A549 (cell line): ENCODE measurements at regions not wholly inside any gene's neighbourhood (a gene's known extent, or its start where the extent isn't known, plus 50 kb on each side); places are given as distances from the start of the nearest gene placed in this dataset.
"Not testable (repeated sequence)": the region's sequence is repeated elsewhere in the genome, so short reads cannot be mapped to it uniquely, and the experiment has no call there.

Source experiments
- CTCF ChIP-seq: fragments of >200 bp; sonication (Bioruptor Twin); formaldehyde crosslinking; IDR thresholded peaks from 3 replicates; pipeline ENCODE4 v1.5.1; 2016
- EP300 ChIP-seq, 2 experiments: fragments of >200 bp; sonication (Bioruptor Twin); formaldehyde crosslinking; IDR thresholded peaks; 2 replicates in 1 of 2; 3 replicates in 1 of 2; pipeline ENCODE4 v1.6.1; 2016 to 2017
- ESRRA ChIP-seq: fragments of 150-350 bp; IDR thresholded peaks from 2 replicates; pipeline ENCODE4 v1.6.1; 2014; ENCODE audit warnings: mild to moderate bottlenecking, low read length, borderline replicate concordance
- JUN ChIP-seq, 2 experiments: fragments of >200 bp; sonication (Bioruptor Twin); formaldehyde crosslinking; IDR thresholded peaks; 2 replicates in 1 of 2; 3 replicates in 1 of 2; pipeline ENCODE4 v1.6.1; 2016 to 2017
- MAFK ChIP-seq: fragments of 450-650 bp; IDR thresholded peaks from 2 replicates; pipeline ENCODE4 v1.6.1; 2014; ENCODE audit not compliant: partially characterized antibody
- NPAS2 ChIP-seq: fragments of 250-450 bp; sonication (Bioruptor Pico); IDR thresholded peaks from 2 replicates; pipeline ENCODE4 v1.8.0; 2022; ENCODE audit warnings: mild to moderate bottlenecking, moderate library complexity, borderline replicate concordance
- POLR2A ChIP-seq: IDR thresholded peaks from 2 replicates; pipeline ENCODE4 v1.6.1; 2012; ENCODE audit warnings: mild to moderate bottlenecking, low read length
- RAD21 ChIP-seq, 2 experiments: fragments of >200 bp in 1 of 2; sonication (Bioruptor Twin) in 1 of 2; formaldehyde crosslinking in 1 of 2; IDR thresholded peaks in 1 of 2; conservative IDR thresholded peaks in 1 of 2; 2 replicates in 1 of 2; 3 replicates in 1 of 2; pipeline ENCODE4 v1.6.1; 2012 to 2018; ENCODE audit warnings: inconsistent platforms in 1 of 2
- RCOR1 ChIP-seq: fragments of 150-350 bp; IDR thresholded peaks from 2 replicates; pipeline ENCODE4 v1.6.1; 2014; ENCODE audit warnings: antibody characterized with exemption, low read length, low read depth
- REST ChIP-seq: fragments of 200-600 bp; sonication (generic); IDR thresholded peaks from 2 replicates; pipeline ENCODE4 v1.6.1; 2016; ENCODE audit warnings: antibody characterized with exemption, mild to moderate bottlenecking, moderate library complexity
- RFX5 ChIP-seq: fragments of 450-650 bp; IDR thresholded peaks from 2 replicates; pipeline ENCODE4 v1.7.1; 2014; ENCODE audit warnings: antibody characterized with exemption, mild to moderate bottlenecking, moderate library complexity
- RNF2 ChIP-seq: fragments of 200-600 bp; sonication (generic); IDR thresholded peaks from 2 replicates; pipeline ENCODE4 v1.6.1; 2016; ENCODE audit warnings: low read depth, mild to moderate bottlenecking, antibody characterized with exemption, moderate library complexity, borderline replicate concordance
- SMC3 ChIP-seq: fragments of >200 bp; sonication (Bioruptor Twin); formaldehyde crosslinking; IDR thresholded peaks from 3 replicates; pipeline ENCODE4 v1.6.1; 2018; ENCODE audit warnings: inconsistent platforms
- USF2 ChIP-seq: fragments of 450-650 bp; IDR thresholded peaks from 2 replicates; pipeline ENCODE4 v1.6.1; 2014; ENCODE audit warnings: antibody characterized with exemption

GRCh38 chrX:108896349-108896748 is 160.0 kb upstream of the IRS4 start:
- TF ChIP-seq POLR2A; CTCF; RFX5; NPAS2; EP300 (IDR thresholded peaks at IDR 0.05); USF2; RCOR1; SMC3; RAD21 (conservative IDR thresholded peaks at IDR 0.05 in 1 of 2, IDR thresholded peaks at IDR 0.05 in 1 of 2); REST; ESRRA; JUN (IDR thresholded peaks at IDR 0.05); RNF2; MAFK: not testable (repeated sequence)
